Amygdala (tissue), 56 donors: ENCODE measurements at regions not wholly inside any gene's neighbourhood (a gene's known extent, or its start where the extent isn't known, plus 50 kb on each side); places are given as distances from the start of the nearest gene placed in this dataset.
"Not testable (repeated sequence)": the region's sequence is repeated elsewhere in the genome, so short reads cannot be mapped to it uniquely, and the experiment has no call there.

Experiments
- DNase-seq, 56 donors: peaks; one replicate each; lab custom pipeline; 2025; lab: John Stamatoyannopoulos, UW

GRCh38 chr18:67455890-67456501 lies 60.5 kb downstream of the DSEL start:
- no peak for DNase-seq

- DNase-seq: no peak
These were observed 62.6 kb downstream of the DSEL start for GRCh38 chr18:67453901-67454300.

- DNase-seq: no peak
These were observed 64.6 kb downstream of the DSEL start for GRCh38 chr18:67451960-67452359.

- not testable (repeated sequence) for DNase-seq
These were observed 65.4 kb downstream of the DSEL start for GRCh38 chr18:67451101-67451500.

GRCh38 chr18:67433971-67434370 lies 82.5 kb downstream of the DSEL start:
- no peak for DNase-seq

- DNase-seq: no peak
These were observed 83.7 kb downstream of the DSEL start for GRCh38 chr18:67432806-67433205.

GRCh38 chr18:67428805-67429204 lies 87.7 kb downstream of the DSEL start:
- no peak for DNase-seq

- DNase-seq: no peak
These were observed 88.4 kb downstream of the DSEL start for GRCh38 chr18:67428158-67428557.

GRCh38 chr18:67426486-67426885 lies 90.0 kb downstream of the DSEL start:
- DNase-seq: no peak

GRCh38 chr18:67425672-67426071 lies 90.8 kb downstream of the DSEL start:
- DNase-seq: no peak

- DNase-seq: no peak
These were observed 94.9 kb downstream of the DSEL start for GRCh38 chr18:67421651-67422050.

GRCh38 chr18:67417864-67418523 lies 98.5 kb downstream of the DSEL start:
- no peak for DNase-seq

- DNase-seq: no peak
These were observed 105.4 kb downstream of the DSEL start for GRCh38 chr18:67411116-67411515.

- DNase-seq: no peak
These were observed 106.1 kb downstream of the DSEL start for GRCh38 chr18:67410075-67411070.

GRCh38 chr18:67408240-67408639 lies 108.3 kb downstream of the DSEL start:
- no peak for DNase-seq

- DNase-seq: no peak
These were observed 109.8 kb downstream of the DSEL start for GRCh38 chr18:67406714-67407113.

GRCh38 chr18:67402543-67402942 lies 114.0 kb downstream of the DSEL start:
- no peak for DNase-seq

GRCh38 chr18:67400502-67401117 lies 115.9 kb downstream of the DSEL start:
- DNase-seq: no peak

- DNase-seq: no peak
These were observed 130.5 kb downstream of the DSEL start for GRCh38 chr18:67386032-67386431.

GRCh38 chr18:67385455-67385854 lies 131.1 kb downstream of the DSEL start:
- no peak for DNase-seq

GRCh38 chr18:67384057-67384456 lies 132.5 kb downstream of the DSEL start:
- DNase-seq: not testable (repeated sequence)
